ENCODE measurements at regions not wholly inside any gene's neighbourhood (a gene's known extent, or its start where the extent isn't known, plus 50 kb on each side); places are given as distances from the start of the nearest gene placed in this dataset.

- no peak overlapping the region for H3K4me3 ChIP-seq
- no peaks in the 10 kb centered on the region for H3K27me3 ChIP-seq
- intact Hi-C loops (cut with DNase I; ENCODE audit: low total_unique reads): no loop called here
- H3K27ac ChIP-seq: no peak overlapping the region
- no peak for DNase-seq (ENCODE audit: low spot score in 2 of 2)
- H3K9me3 ChIP-seq: no peaks in the 10 kb centered on the region
- H3K36me3 ChIP-seq: no peaks in the 10 kb centered on the region
- H3K4me1 ChIP-seq: no peaks in the 10 kb centered on the region
- TF ChIP-seq POLR2AphosphoS5 (IDR thresholded peaks at IDR 0.05): no peak
- no peak for TF ChIP-seq POLR2A (IDR thresholded peaks at IDR 0.05)
- no peak for TF ChIP-seq CTCF (IDR thresholded peaks at IDR 0.05)
Measured at GRCh38 chr6:21332660-21333059, 260.9 kb upstream of the SOX4 start.

GRCh38 chr6:21333715-21334114, 259.8 kb upstream of the SOX4 start:
- Histone ChIP-seq H3K4me3 (no peak overlapping the region), H3K27me3 (no peaks in the 10 kb centered on the region), H3K9me3 (no peaks in the 10 kb centered on the region), H3K36me3 (no peaks in the 10 kb centered on the region), H3K4me1 (no peaks in the 10 kb centered on the region), H3K27ac (no peak overlapping the region)
- no peak for DNase-seq (ENCODE audit: low spot score in 2 of 2)
- intact Hi-C loops (cut with DNase I; ENCODE audit: low total_unique reads): no loop called here
- no peak for TF ChIP-seq POLR2AphosphoS5 (IDR thresholded peaks at IDR 0.05)
- TF ChIP-seq POLR2A (IDR thresholded peaks at IDR 0.05): no peak
- TF ChIP-seq CTCF (IDR thresholded peaks at IDR 0.05): no peak

- no peak overlapping the region for H3K27ac ChIP-seq
- no peaks in the 10 kb centered on the region for H3K27me3 ChIP-seq
- H3K36me3 ChIP-seq: no peaks in the 10 kb centered on the region
- TF ChIP-seq POLR2A (IDR thresholded peaks at IDR 0.05) (no peak), POLR2AphosphoS5 (IDR thresholded peaks at IDR 0.05) (no peak), CTCF (IDR thresholded peaks at IDR 0.05) (no peak)
- no peaks in the 10 kb centered on the region for H3K4me1 ChIP-seq
- H3K4me3 ChIP-seq: no peak overlapping the region
- intact Hi-C loops (cut with DNase I; ENCODE audit: low total_unique reads): no loop called here
- H3K9me3 ChIP-seq: no peaks in the 10 kb centered on the region
- DNase-seq (ENCODE audit: low spot score in 2 of 2): no peak
Measured at GRCh38 chr6:21334651-21335050, 258.9 kb upstream of the SOX4 start.

GRCh38 chr6:21335591-21335990, 258.0 kb upstream of the SOX4 start:
- Histone ChIP-seq H3K4me1 (no peaks in the 10 kb centered on the region), H3K4me3 (no peak overlapping the region), H3K9me3 (no peaks in the 10 kb centered on the region), H3K36me3 (no peaks in the 10 kb centered on the region), H3K27me3 (no peaks in the 10 kb centered on the region), H3K27ac (no peak overlapping the region)
- intact Hi-C loops (cut with DNase I; ENCODE audit: low total_unique reads): no loop called here
- TF ChIP-seq CTCF (IDR thresholded peaks at IDR 0.05) (no peak), POLR2AphosphoS5 (IDR thresholded peaks at IDR 0.05) (no peak), POLR2A (IDR thresholded peaks at IDR 0.05) (no peak)
- no peak for DNase-seq (ENCODE audit: low spot score in 2 of 2)

- no peaks in the 10 kb centered on the region for H3K36me3 ChIP-seq
- TF ChIP-seq CTCF (IDR thresholded peaks at IDR 0.05) (no peak), POLR2A (IDR thresholded peaks at IDR 0.05) (no peak), POLR2AphosphoS5 (IDR thresholded peaks at IDR 0.05) (no peak)
- no peak overlapping the region for H3K27ac ChIP-seq
- H3K9me3 ChIP-seq: no peaks in the 10 kb centered on the region
- no peaks in the 10 kb centered on the region for H3K4me1 ChIP-seq
- no peak overlapping the region for H3K4me3 ChIP-seq
- no peaks in the 10 kb centered on the region for H3K27me3 ChIP-seq
- DNase-seq (ENCODE audit: low spot score in 2 of 2): no peak
- intact Hi-C loops (cut with DNase I; ENCODE audit: low total_unique reads): no loop called here
Measured at GRCh38 chr6:21337263-21337662, 256.3 kb upstream of the SOX4 start.
